PC-9 (cell line): ENCODE measurements at regions not wholly inside any gene's neighbourhood (a gene's known extent, or its start where the extent isn't known, plus 50 kb on each side); places are given as distances from the start of the nearest gene placed in this dataset.

Experiments
- EZH2 ChIP-seq: fragments of 200-600 bp; sonication (generic); IDR thresholded peaks from 2 replicates; pipeline ENCODE4 v1.8.0; 2017; ENCODE audit warnings: antibody characterized with exemption, low read depth
- TF ChIP-seq, protein P1 (sequence below): fragments of 200-600 bp; sonication (generic); conservative IDR thresholded peaks from 2 replicates; pipeline ENCODE4 v1.6.1; 2017; ENCODE audit warnings: mixed run types, antibody characterized with exemption, mild to moderate bottlenecking, moderate library complexity

DNA sequence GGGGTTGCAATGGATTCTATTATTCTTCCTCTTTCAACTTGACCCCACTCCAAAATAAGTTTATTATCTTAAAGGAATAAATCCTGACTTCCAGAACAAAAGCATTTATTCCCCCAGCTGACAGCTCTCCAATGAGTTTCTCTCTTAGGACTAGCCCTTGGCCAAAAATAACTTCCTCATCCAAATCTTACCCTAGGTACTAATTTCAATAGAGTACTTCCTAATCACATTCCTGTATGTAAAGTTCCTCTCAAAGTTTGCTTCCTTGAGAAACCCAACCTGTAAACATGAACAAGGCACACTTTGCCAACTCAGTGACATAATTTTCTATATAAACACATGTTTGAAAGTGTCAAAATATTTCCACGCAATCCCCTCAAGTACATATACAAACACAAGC is 671.2 kb upstream of the GALNTL6 start:
- TF ChIP-seq EZH2: no peak
- TF ChIP-seq, protein P1, sequence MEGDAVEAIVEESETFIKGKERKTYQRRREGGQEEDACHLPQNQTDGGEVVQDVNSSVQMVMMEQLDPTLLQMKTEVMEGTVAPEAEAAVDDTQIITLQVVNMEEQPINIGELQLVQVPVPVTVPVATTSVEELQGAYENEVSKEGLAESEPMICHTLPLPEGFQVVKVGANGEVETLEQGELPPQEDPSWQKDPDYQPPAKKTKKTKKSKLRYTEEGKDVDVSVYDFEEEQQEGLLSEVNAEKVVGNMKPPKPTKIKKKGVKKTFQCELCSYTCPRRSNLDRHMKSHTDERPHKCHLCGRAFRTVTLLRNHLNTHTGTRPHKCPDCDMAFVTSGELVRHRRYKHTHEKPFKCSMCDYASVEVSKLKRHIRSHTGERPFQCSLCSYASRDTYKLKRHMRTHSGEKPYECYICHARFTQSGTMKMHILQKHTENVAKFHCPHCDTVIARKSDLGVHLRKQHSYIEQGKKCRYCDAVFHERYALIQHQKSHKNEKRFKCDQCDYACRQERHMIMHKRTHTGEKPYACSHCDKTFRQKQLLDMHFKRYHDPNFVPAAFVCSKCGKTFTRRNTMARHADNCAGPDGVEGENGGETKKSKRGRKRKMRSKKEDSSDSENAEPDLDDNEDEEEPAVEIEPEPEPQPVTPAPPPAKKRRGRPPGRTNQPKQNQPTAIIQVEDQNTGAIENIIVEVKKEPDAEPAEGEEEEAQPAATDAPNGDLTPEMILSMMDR: no peak
